ENCODE measurements at regions not wholly inside any gene's neighbourhood (a gene's known extent, or its start where the extent isn't known, plus 50 kb on each side); places are given as distances from the start of the nearest gene placed in this dataset.
"Not testable (repeated sequence)": the region's sequence is repeated elsewhere in the genome, so short reads cannot be mapped to it uniquely, and the experiment has no call there.

GRCh38 chr3:165607221-165607620 is 230.0 kb downstream of the BCHE start:
- ATAC-seq (no peak), DNase-seq (ENCODE audit: low spot score) (no peak)
- Mint-ChIP-seq H3K36me3 (no peaks in the 10 kb centered on the region), H3K27me3 (no peaks in the 10 kb centered on the region), H3K27ac (no peak overlapping the region), H3K4me3 (no peak overlapping the region), H3K4me1 (ENCODE audit: low read depth in 2 of 2) (no peaks in the 10 kb centered on the region), H3K9me3 (no peaks in the 10 kb centered on the region)

- H3K9me3 Mint-ChIP-seq: no peaks in the 10 kb centered on the region
- no peaks in the 10 kb centered on the region for H3K36me3 Mint-ChIP-seq
- no peak overlapping the region for H3K4me3 Mint-ChIP-seq
- H3K4me1 Mint-ChIP-seq (ENCODE audit: low read depth in 2 of 2): no peaks in the 10 kb centered on the region
- DNase-seq (ENCODE audit: low spot score) (no peak), ATAC-seq (no peak)
- H3K27me3 Mint-ChIP-seq: no peaks in the 10 kb centered on the region
- no peak overlapping the region for H3K27ac Mint-ChIP-seq
Measured at GRCh38 chr3:165603196-165603595, 234.0 kb downstream of the BCHE start.

GRCh38 chr3:165572566-165572965 is 264.7 kb downstream of the BCHE start:
- not testable (repeated sequence) for H3K27me3 Mint-ChIP-seq; H3K4me1 Mint-ChIP-seq (ENCODE audit: low read depth in 2 of 2); ATAC-seq; H3K27ac Mint-ChIP-seq; DNase-seq (ENCODE audit: low spot score); H3K4me3 Mint-ChIP-seq
- H3K36me3 Mint-ChIP-seq: peaks cover 13% of the 10 kb centered on the region
- peaks cover 16% of the 10 kb centered on the region for H3K9me3 Mint-ChIP-seq

GRCh38 chr3:165568907-165569462 is 268.2 kb downstream of the BCHE start:
- Mint-ChIP-seq H3K4me1 (ENCODE audit: low read depth in 2 of 2) (no peaks in the 10 kb centered on the region), H3K36me3 (peaks cover 10% of the 10 kb centered on the region), H3K9me3 (peaks cover 17% of the 10 kb centered on the region), H3K27me3 (no peaks in the 10 kb centered on the region), H3K27ac (no peak overlapping the region), H3K4me3 (no peak overlapping the region)
- DNase-seq (ENCODE audit: low spot score): no peak
- no peak for ATAC-seq

GRCh38 chr3:165555785-165556184 is 281.4 kb downstream of the BCHE start:
- Mint-ChIP-seq H3K4me3 (no peak overlapping the region), H3K36me3 (no peaks in the 10 kb centered on the region), H3K4me1 (ENCODE audit: low read depth in 2 of 2) (no peaks in the 10 kb centered on the region), H3K27ac (no peak overlapping the region), H3K27me3 (no peaks in the 10 kb centered on the region), H3K9me3 (peaks cover 9% of the 10 kb centered on the region)
- ATAC-seq: no peak
- no peak for DNase-seq (ENCODE audit: low spot score)

- no peak overlapping the region for H3K4me3 Mint-ChIP-seq
- H3K4me1 Mint-ChIP-seq (ENCODE audit: low read depth in 2 of 2): no peaks in the 10 kb centered on the region
- ATAC-seq (no peak), DNase-seq (ENCODE audit: low spot score) (no peak)
- H3K27ac Mint-ChIP-seq: no peak overlapping the region
- peaks cover 11% of the 10 kb centered on the region for H3K9me3 Mint-ChIP-seq
- H3K36me3 Mint-ChIP-seq: no peaks in the 10 kb centered on the region
- no peaks in the 10 kb centered on the region for H3K27me3 Mint-ChIP-seq
Measured at GRCh38 chr3:165553371-165553770, 283.9 kb downstream of the BCHE start.

GRCh38 chr3:165549665-165550064 is 287.6 kb downstream of the BCHE start:
- Mint-ChIP-seq H3K4me3 (no peak overlapping the region), H3K9me3 (peaks cover 7% of the 10 kb centered on the region), H3K36me3 (no peaks in the 10 kb centered on the region), H3K27me3 (no peaks in the 10 kb centered on the region), H3K27ac (no peak overlapping the region), H3K4me1 (ENCODE audit: low read depth in 2 of 2) (no peaks in the 10 kb centered on the region)
- DNase-seq (ENCODE audit: low spot score): no peak
- ATAC-seq: no peak

- H3K27ac Mint-ChIP-seq: no peak overlapping the region
- no peak overlapping the region for H3K4me3 Mint-ChIP-seq
- H3K27me3 Mint-ChIP-seq: no peaks in the 10 kb centered on the region
- ATAC-seq (no peak), DNase-seq (ENCODE audit: low spot score) (no peak)
- H3K36me3 Mint-ChIP-seq: no peaks in the 10 kb centered on the region
- no peaks in the 10 kb centered on the region for H3K4me1 Mint-ChIP-seq (ENCODE audit: low read depth in 2 of 2)
- H3K9me3 Mint-ChIP-seq: peaks cover 7% of the 10 kb centered on the region
Measured at GRCh38 chr3:165549037-165549436, 288.2 kb downstream of the BCHE start.

- Mint-ChIP-seq H3K4me3 (no peak overlapping the region), H3K27me3 (no peaks in the 10 kb centered on the region), H3K9me3 (peaks cover 8% of the 10 kb centered on the region), H3K4me1 (ENCODE audit: low read depth in 2 of 2) (no peaks in the 10 kb centered on the region), H3K36me3 (peaks cover 4% of the 10 kb centered on the region), H3K27ac (no peak overlapping the region)
- DNase-seq (ENCODE audit: low spot score) (no peak), ATAC-seq (no peak)
Measured at GRCh38 chr3:165545059-165545458, 292.2 kb downstream of the BCHE start.

- Mint-ChIP-seq H3K4me1 (ENCODE audit: low read depth in 2 of 2) (no peaks in the 10 kb centered on the region), H3K27me3 (no peaks in the 10 kb centered on the region), H3K36me3 (peaks cover 9% of the 10 kb centered on the region), H3K4me3 (no peak overlapping the region), H3K27ac (no peak overlapping the region), H3K9me3 (peaks cover 11% of the 10 kb centered on the region)
- no peak for ATAC-seq
- DNase-seq (ENCODE audit: low spot score): no peak
Measured at GRCh38 chr3:165544432-165544831, 292.8 kb downstream of the BCHE start.

- DNase-seq (ENCODE audit: low spot score) (no peak), ATAC-seq (no peak)
- H3K4me3 Mint-ChIP-seq: no peak overlapping the region
- no peak overlapping the region for H3K27ac Mint-ChIP-seq
- H3K36me3 Mint-ChIP-seq: peaks cover 16% of the 10 kb centered on the region
- H3K27me3 Mint-ChIP-seq: no peaks in the 10 kb centered on the region
- H3K9me3 Mint-ChIP-seq: peaks cover 15% of the 10 kb centered on the region
- H3K4me1 Mint-ChIP-seq (ENCODE audit: low read depth in 2 of 2): no peaks in the 10 kb centered on the region
Measured at GRCh38 chr3:165538166-165538565, 299.1 kb downstream of the BCHE start.

- Mint-ChIP-seq H3K27ac (no peak overlapping the region), H3K4me3 (no peak overlapping the region), H3K4me1 (ENCODE audit: low read depth in 2 of 2) (no peaks in the 10 kb centered on the region), H3K9me3 (peaks cover 16% of the 10 kb centered on the region), H3K27me3 (no peaks in the 10 kb centered on the region), H3K36me3 (peaks cover 5% of the 10 kb centered on the region)
- ATAC-seq (no peak), DNase-seq (ENCODE audit: low spot score) (no peak)
Measured at GRCh38 chr3:165532851-165533250, 304.4 kb downstream of the BCHE start.

GRCh38 chr3:165529451-165529850 is 307.8 kb downstream of the BCHE start:
- ATAC-seq (no peak), DNase-seq (ENCODE audit: low spot score) (no peak)
- Mint-ChIP-seq H3K36me3 (peaks cover 4% of the 10 kb centered on the region), H3K27me3 (no peaks in the 10 kb centered on the region), H3K4me3 (no peak overlapping the region), H3K4me1 (ENCODE audit: low read depth in 2 of 2) (no peaks in the 10 kb centered on the region), H3K9me3 (peaks cover 17% of the 10 kb centered on the region), H3K27ac (no peak overlapping the region)

- Mint-ChIP-seq H3K4me1 (ENCODE audit: low read depth in 2 of 2) (no peaks in the 10 kb centered on the region), H3K4me3 (no peak overlapping the region), H3K27ac (no peak overlapping the region), H3K36me3 (no peaks in the 10 kb centered on the region), H3K27me3 (no peaks in the 10 kb centered on the region), H3K9me3 (peaks cover 16% of the 10 kb centered on the region)
- ATAC-seq (no peak), DNase-seq (ENCODE audit: low spot score) (no peak)
Measured at GRCh38 chr3:165526367-165526766, 310.9 kb downstream of the BCHE start.

- Mint-ChIP-seq H3K36me3 (peaks cover 6% of the 10 kb centered on the region), H3K4me1 (ENCODE audit: low read depth in 2 of 2) (no peaks in the 10 kb centered on the region), H3K9me3 (peaks cover 22% of the 10 kb centered on the region), H3K27ac (no peak overlapping the region), H3K27me3 (no peaks in the 10 kb centered on the region), H3K4me3 (no peak overlapping the region)
- DNase-seq (ENCODE audit: low spot score): no peak
- ATAC-seq: no peak
Measured at GRCh38 chr3:165523801-165524200, 313.4 kb downstream of the BCHE start.
